GM12878 (cell line): ENCODE measurements at regions not wholly inside any gene's neighbourhood (a gene's known extent, or its start where the extent isn't known, plus 50 kb on each side); places are given as distances from the start of the nearest gene placed in this dataset.

Experiments used
- ATAC-seq: fragments of 200-7000 bp; cut with Tn5 transposase; 3 replicates; pipeline ENCODE4 v1.9.1; 2020; ENCODE audit warnings: mild to moderate bottlenecking, moderate library complexity
- BruUV-seq: library from RNA; stranded (reverse); fragments of 400-500 nt; replicated peaks from 2 replicates; lab custom pipeline; 2021; lab: Mats Ljungman, UMichigan
- CTCF ChIA-PET: fragments of 300-600 bp; sonication (Branson Sonifier 250); formaldehyde crosslinking; extraction: SDS; loops from one replicate; lab custom pipeline; 2021; ENCODE audit warnings: inconsistent platforms; lab: Yijun Ruan, JAX
- POLR2A ChIA-PET: fragments of 350-600 bp; formaldehyde crosslinking; extraction: SDS; loops from one replicate; lab custom pipeline; 2021; ENCODE audit warnings: inconsistent platforms; lab: Charles Lee
- RAD21 ChIA-PET: fragments of 300-600 bp; sonication (Branson Sonifier 250); formaldehyde crosslinking; loops from one replicate; lab custom pipeline; 2023; ENCODE audit warnings: antibody characterized with exemption; ENCODE audit not compliant: unreplicated experiment; lab: Charles Lee
- SMC1A ChIA-PET: fragments of 300-600 bp; sonication (Branson Sonifier 250); formaldehyde crosslinking; loops from one replicate; lab custom pipeline; 2023; ENCODE audit not compliant: unreplicated experiment, uncharacterized antibody; lab: Charles Lee
- DNase-seq: peaks from one replicate; pipeline ENCODE4 v3.0.0-alpha.2; 2011; ENCODE audit warnings: low read depth, low spot score
- FAIRE-seq: peaks from 3 replicates; lab custom pipeline; 2011; peaks lifted over from hg19 to GRCh38; lab: Jason Lieb, UNC
- H2AFZ ChIP-seq: 2 replicates; pipeline ENCODE4 v1.6.0; 2011; ENCODE audit warnings: low read depth, low read length, control low read depth; ENCODE audit not compliant: control insufficient read depth
- H3K27ac ChIP-seq: 2 replicates; pipeline ENCODE4 v1.5.1; 2011; ENCODE audit warnings: control low read depth; ENCODE audit not compliant: control insufficient read depth, insufficient read depth
- H3K27me3 ChIP-seq, 2 experiments: replicated peaks in 1 of 2; 2 replicates each; pipeline versions ENCODE4 v1.6.0 to v1.6.1; 2011; ENCODE audit warnings: low read length in 1 of 2; ENCODE audit not compliant: control insufficient read depth in 2 of 2, insufficient read depth in 2 of 2
- H3K36me3 ChIP-seq, 2 experiments: 2 replicates each; pipeline ENCODE4 v1.5.1; 2011; ENCODE audit warnings: low read length in 1 of 2; ENCODE audit not compliant: control insufficient read depth in 2 of 2, insufficient read depth in 2 of 2
- H3K4me1 ChIP-seq: 2 replicates; pipeline ENCODE4 v1.6.1; 2011; ENCODE audit warnings: mild to moderate bottlenecking, low read length, moderate library complexity, mixed read lengths; ENCODE audit not compliant: control insufficient read depth, insufficient read depth
- H3K4me2 ChIP-seq: 2 replicates; pipeline ENCODE4 v1.6.0; 2011; ENCODE audit warnings: control low read depth; ENCODE audit not compliant: control insufficient read depth, insufficient read depth
- H3K4me3 ChIP-seq: fragments of 200-600 bp; sonication (generic); 2 replicates; pipeline ENCODE4 v1.5.1; 2016
- H3K79me2 ChIP-seq: 2 replicates; pipeline ENCODE4 v1.6.0; 2011; ENCODE audit warnings: low read length; ENCODE audit not compliant: control insufficient read depth, insufficient read depth
- H3K9ac ChIP-seq: 2 replicates; pipeline ENCODE4 v1.8.0; 2011; ENCODE audit warnings: low read length, control low read depth, mixed read lengths; ENCODE audit not compliant: control insufficient read depth, insufficient read depth
- H3K9me3 ChIP-seq: replicated peaks from 3 replicates; pipeline ENCODE4 v1.5.1; 2011; ENCODE audit warnings: mild to moderate bottlenecking, low read length; ENCODE audit not compliant: control insufficient read depth, insufficient read depth
- H4K20me1 ChIP-seq: 2 replicates; pipeline ENCODE4 v1.6.0; 2011; ENCODE audit not compliant: control insufficient read depth, insufficient read depth
- CREB1 ChIP-seq: IDR thresholded peaks from 2 replicates; pipeline ENCODE4 v1.6.1; 2012; ENCODE audit warnings: low read depth, mild to moderate bottlenecking, inconsistent platforms
- CREM ChIP-seq: IDR thresholded peaks from 2 replicates; pipeline ENCODE4 v1.6.1; 2014; ENCODE audit warnings: antibody characterized with exemption, low read depth
- GATAD2B ChIP-seq: fragments of 450-650 bp; conservative IDR thresholded peaks from 2 replicates; pipeline ENCODE4 v1.6.1; 2017; ENCODE audit warnings: low read depth, mild to moderate bottlenecking, moderate library complexity
- NR2F1 ChIP-seq: fragments of 450-650 bp; conservative IDR thresholded peaks from 2 replicates; pipeline ENCODE4 v1.6.1; 2017; ENCODE audit warnings: mild to moderate bottlenecking
- PAX5 ChIP-seq: IDR thresholded peaks from 2 replicates; pipeline ENCODE4 v1.6.1; 2011; ENCODE audit warnings: low read depth, low read length, borderline replicate concordance
- POLR2AphosphoS5 ChIP-seq: IDR thresholded peaks from 2 replicates; pipeline ENCODE4 v1.6.1; 2011; ENCODE audit warnings: mild to moderate bottlenecking, low read length, inconsistent platforms
- RBBP5 ChIP-seq: fragments of 200-600 bp; sonication (generic); conservative IDR thresholded peaks from 2 replicates; pipeline ENCODE4 v1.6.1; 2016
- SIN3A ChIP-seq: IDR thresholded peaks from 2 replicates; pipeline ENCODE4 v1.6.1; 2012; ENCODE audit warnings: low read depth, low read length, improper control_type of control experiment
- SP1 ChIP-seq: IDR thresholded peaks from one replicate; pipeline ENCODE4 v1.6.1; 2011; ENCODE audit warnings: low read depth, low read length
- ZNF24 ChIP-seq: fragments of 450-650 bp; IDR thresholded peaks from 2 replicates; pipeline ENCODE4 v1.6.1; 2017; ENCODE audit warnings: antibody characterized with exemption, mild to moderate bottlenecking
- ZZZ3 ChIP-seq: IDR thresholded peaks from 2 replicates; pipeline ENCODE4 v1.6.1; 2011; ENCODE audit warnings: low read depth; ENCODE audit not compliant: control insufficient read depth, insufficient read length
- WGBS: methylation state at CpG from one replicate; pipeline ENCODE4 v1.1.6; 2016; ENCODE audit warnings: low lambda C conversion rate; ENCODE audit not compliant: insufficient replicate concordance, insufficient coverage; ENCODE audit errors: missing lambda C conversion rate; 5-methylcytosine and 5-hydroxymethylcytosine counted together
- in situ Hi-C: fragments of 300-500 bp; cut with MboI; formaldehyde crosslinking; loops from 9 replicates; pipeline ENCODE4 v1.14.3; 2018; ENCODE audit warnings: mixed read lengths
- intact Hi-C: fragments of 100-400 bp; cut with micrococcal nuclease; formaldehyde crosslinking; loops from one replicate; pipeline ENCODE4 v1.14.2; 2022; ENCODE audit not compliant: unreplicated experiment
- TF ChIP-seq, protein P1 (sequence below): fragments of 450-650 bp; formaldehyde crosslinking; IDR thresholded peaks from 2 replicates; pipeline ENCODE4 v1.4.0; 2020; ENCODE audit warnings: mild to moderate bottlenecking, moderate library complexity

DNA sequence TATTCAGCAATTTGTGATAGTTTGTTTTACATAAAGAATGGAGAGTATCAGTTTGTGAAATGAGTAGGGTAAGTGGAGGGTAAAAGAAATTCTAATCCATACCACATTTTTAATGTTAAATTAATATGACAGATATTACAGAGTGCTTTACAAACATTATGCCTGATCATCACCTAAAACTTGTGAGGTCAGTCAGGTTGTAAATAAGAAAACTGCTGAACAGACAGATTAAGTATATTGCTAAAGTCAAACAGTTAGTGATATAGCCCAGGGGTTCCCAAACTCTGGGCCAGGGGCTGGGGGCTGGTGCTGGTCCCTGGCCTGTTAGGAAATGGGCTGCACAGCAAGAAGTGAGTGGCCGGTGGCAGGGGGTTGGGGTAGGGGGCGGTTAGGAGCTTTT is 273.6 kb downstream of the TRAM1L1 start:
- ChIA-PET RAD21 (no interaction called here), SMC1A (no interaction called here), CTCF (no interaction called here), POLR2A (no interaction called here)
- Histone ChIP-seq H3K9ac (no peak overlapping the region), H4K20me1 (no peaks in the 10 kb centered on the region), H2AFZ (no peak overlapping the region), H3K36me3 (no peaks in the 10 kb centered on the region), H3K79me2 (no peaks in the 10 kb centered on the region), H3K9me3 (no peaks in the 10 kb centered on the region), H3K4me1 (no peaks in the 10 kb centered on the region), H3K27me3 (no peaks in the 10 kb centered on the region), H3K4me3 (no peak overlapping the region), H3K27ac (no peak overlapping the region), H3K4me2 (no peak overlapping the region)
- no TSS peak for BruUV-seq
- in situ Hi-C loops (no loop called here), intact Hi-C loops (no loop called here)
- WGBS = 6% methylated on average over 2 of the region's 2 CpGs
- no peak for DNase-seq
- FAIRE-seq = no peak
- TF ChIP-seq NR2F1 (no peak), ZZZ3 (no peak), PAX5 (no peak), POLR2AphosphoS5 (no peak), RBBP5 (no peak)
- TF ChIP-seq, protein P1, sequence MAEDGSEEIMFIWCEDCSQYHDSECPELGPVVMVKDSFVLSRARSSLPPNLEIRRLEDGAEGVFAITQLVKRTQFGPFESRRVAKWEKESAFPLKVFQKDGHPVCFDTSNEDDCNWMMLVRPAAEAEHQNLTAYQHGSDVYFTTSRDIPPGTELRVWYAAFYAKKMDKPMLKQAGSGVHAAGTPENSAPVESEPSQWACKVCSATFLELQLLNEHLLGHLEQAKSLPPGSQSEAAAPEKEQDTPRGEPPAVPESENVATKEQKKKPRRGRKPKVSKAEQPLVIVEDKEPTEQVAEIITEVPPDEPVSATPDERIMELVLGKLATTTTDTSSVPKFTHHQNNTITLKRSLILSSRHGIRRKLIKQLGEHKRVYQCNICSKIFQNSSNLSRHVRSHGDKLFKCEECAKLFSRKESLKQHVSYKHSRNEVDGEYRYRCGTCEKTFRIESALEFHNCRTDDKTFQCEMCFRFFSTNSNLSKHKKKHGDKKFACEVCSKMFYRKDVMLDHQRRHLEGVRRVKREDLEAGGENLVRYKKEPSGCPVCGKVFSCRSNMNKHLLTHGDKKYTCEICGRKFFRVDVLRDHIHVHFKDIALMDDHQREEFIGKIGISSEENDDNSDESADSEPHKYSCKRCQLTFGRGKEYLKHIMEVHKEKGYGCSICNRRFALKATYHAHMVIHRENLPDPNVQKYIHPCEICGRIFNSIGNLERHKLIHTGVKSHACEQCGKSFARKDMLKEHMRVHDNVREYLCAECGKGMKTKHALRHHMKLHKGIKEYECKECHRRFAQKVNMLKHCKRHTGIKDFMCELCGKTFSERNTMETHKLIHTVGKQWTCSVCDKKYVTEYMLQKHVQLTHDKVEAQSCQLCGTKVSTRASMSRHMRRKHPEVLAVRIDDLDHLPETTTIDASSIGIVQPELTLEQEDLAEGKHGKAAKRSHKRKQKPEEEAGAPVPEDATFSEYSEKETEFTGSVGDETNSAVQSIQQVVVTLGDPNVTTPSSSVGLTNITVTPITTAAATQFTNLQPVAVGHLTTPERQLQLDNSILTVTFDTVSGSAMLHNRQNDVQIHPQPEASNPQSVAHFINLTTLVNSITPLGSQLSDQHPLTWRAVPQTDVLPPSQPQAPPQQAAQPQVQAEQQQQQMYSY = no peak
- no peak for ATAC-seq

- no TSS peak for BruUV-seq
- RAD21 ChIA-PET = no interaction called here
- Histone ChIP-seq H2AFZ (no peak overlapping the region), H3K9ac (no peak overlapping the region), H3K27ac (no peak overlapping the region), H3K36me3 (no peaks in the 10 kb centered on the region), H3K4me2 (no peak overlapping the region), H3K4me1 (no peaks in the 10 kb centered on the region), H3K4me3 (no peak overlapping the region), H4K20me1 (no peaks in the 10 kb centered on the region), H3K27me3 (no peaks in the 10 kb centered on the region), H3K79me2 (no peaks in the 10 kb centered on the region), H3K9me3 (no peaks in the 10 kb centered on the region)
- SMC1A ChIA-PET = no interaction called here
- POLR2A ChIA-PET = no interaction called here
- ATAC-seq (no peak), FAIRE-seq (no peak), DNase-seq (no peak)
- intact Hi-C loops = no loop called here
- in situ Hi-C loops = no loop called here
- CTCF ChIA-PET = no interaction called here
- TF ChIP-seq SP1 (no peak), ZNF24 (no peak), CREM (no peak), GATAD2B (no peak), CREB1 (no peak), SIN3A (no peak)
- WGBS = 20% methylated on average over 2 of the region's 2 CpGs
Measured at GRCh38 chr4:116796022-116796421, 289.4 kb downstream of the TRAM1L1 start.
